ENCODE measurements at regions not wholly inside any gene's neighbourhood (a gene's known extent, or its start where the extent isn't known, plus 50 kb on each side); places are given as distances from the start of the nearest gene placed in this dataset.

GRCh38 chr18:10012526-10012925 lies 98.7 kb downstream of the VAPA start:
- Histone ChIP-seq H3K23ac (ENCODE audit: insufficient read length, low read depth, low read length) (no peak overlapping the region), H3K27ac (ENCODE audit: insufficient read length, low read depth, low read length) (no peak overlapping the region), H3K79me2 (ENCODE audit: insufficient read depth, low read length) (no peaks in the 10 kb centered on the region), H3K79me1 (ENCODE audit: insufficient read depth, low read depth, low read length, poor library complexity, severe bottlenecking) (no peaks in the 10 kb centered on the region), H4K20me1 (ENCODE audit: control insufficient read depth, insufficient read depth, insufficient read length) (no peaks in the 10 kb centered on the region), H3T11ph (ENCODE audit: low read length) (no peak overlapping the region), H2BK120ac (ENCODE audit: low read depth, low read length, poor library complexity, severe bottlenecking) (no peak overlapping the region), H3K9me3 (ENCODE audit: control insufficient read depth, low read depth, low read length) (no peaks in the 10 kb centered on the region), H4K91ac (ENCODE audit: insufficient read length, low read depth, low read length) (no peak overlapping the region), H2BK12ac (ENCODE audit: insufficient read length, low read depth, low read length) (no peak overlapping the region), H3K23me2 (ENCODE audit: insufficient read length, low read depth, low read length, poor library complexity, severe bottlenecking) (no peaks in the 10 kb centered on the region), H3K56ac (ENCODE audit: insufficient read length, low read depth, low read length) (no peak overlapping the region), H2AFZ (ENCODE audit: low read length) (no peak overlapping the region), H3K27me3 (ENCODE audit: insufficient read depth, low read length) (no peaks in the 10 kb centered on the region), H4K5ac (ENCODE audit: insufficient read length, low read depth, low read length) (no peak overlapping the region), H3K18ac (ENCODE audit: insufficient read length, low read depth, low read length) (no peak overlapping the region), H3K4me1 (ENCODE audit: insufficient read depth, low read length) (no peaks in the 10 kb centered on the region), H3K9ac (ENCODE audit: extremely low read depth, insufficient read length, low read length) (no peak overlapping the region), H3K14ac (ENCODE audit: insufficient read depth, low read length) (no peak overlapping the region), H2AK5ac (ENCODE audit: insufficient read length, low read length) (no peak overlapping the region), H2BK20ac (ENCODE audit: low read depth, low read length, poor library complexity, severe bottlenecking) (no peak overlapping the region), H4K8ac (replicated peaks; ENCODE audit: insufficient read length, low read depth, low read length) (no peak overlapping the region), H3K4ac (ENCODE audit: low read depth, low read length) (no peak overlapping the region), H2BK5ac (ENCODE audit: insufficient read length, low read length) (no peak overlapping the region), H2BK15ac (ENCODE audit: low read depth, low read length) (no peak overlapping the region), H3K4me2 (ENCODE audit: insufficient read depth, insufficient read length, low read length) (no peak overlapping the region)
- no peak for DNase-seq
- Mint-ChIP-seq H3K36me3 (ENCODE audit: insufficient read depth in 1 of 3, low read depth in 3 of 3) (no peaks in the 10 kb centered on the region), H3K9me3 (no peaks in the 10 kb centered on the region), H3K4me3 (no peak overlapping the region), H3K4me1 (peaks cover 0 to 9% of the 10 kb centered on the region in 2 experiments; a peak in 2 of 4 replicates), H3K27ac (no peak overlapping the region), H3K27me3 (ENCODE audit: low read depth) (peaks cover 2% of the 10 kb centered on the region)
- TF ChIP-seq CTCF (conservative IDR thresholded peaks at IDR 0.05), result no peak
- WGBS (ENCODE audit: extremely low coverage, insufficient read length, low lambda C conversion rate), result no CpG with 5 or more reads among the region's 4 CpGs

Data from H9 (cell line).